ENCODE measurements at regions not wholly inside any gene's neighbourhood (a gene's known extent, or its start where the extent isn't known, plus 50 kb on each side); places are given as distances from the start of the nearest gene placed in this dataset.

DNA sequence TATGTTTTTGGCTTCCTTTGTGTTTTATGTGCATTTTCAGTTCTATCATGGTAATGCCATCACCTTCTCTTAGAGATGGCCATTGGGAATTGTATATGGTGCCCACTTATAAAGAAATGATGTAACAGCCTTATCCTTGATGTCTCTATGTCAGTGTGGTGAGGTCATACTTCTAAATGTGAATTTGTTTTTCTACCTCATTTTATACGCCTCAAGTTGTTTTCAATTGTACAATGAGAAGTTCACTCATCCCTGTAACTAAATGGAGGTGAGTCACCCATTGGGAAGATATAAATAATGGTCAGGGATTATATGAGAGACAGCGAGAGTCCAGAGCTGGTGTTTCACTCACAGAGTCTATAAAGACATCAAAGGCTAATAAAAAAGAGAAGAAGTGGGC lies 402.4 kb downstream of the AGTPBP1 start (continued):
- TF ChIP-seq TSHZ1 (tag by site-specific recombination; IDR thresholded peaks at IDR 0.05; ENCODE audit: borderline replicate concordance) (peak; percentile 67), KLF9 (tag by site-specific recombination; IDR thresholded peaks at IDR 0.05; ENCODE audit: low read depth) (no peak), ZNF48 (tag by site-specific recombination; IDR thresholded peaks at IDR 0.05) (no peak), ZNF2 (tag by site-specific recombination; IDR thresholded peaks at IDR 0.05) (no peak), ZNF596 (tag by site-specific recombination; IDR thresholded peaks at IDR 0.05) (no peak), ZNF548 (tag by site-specific recombination; IDR thresholded peaks at IDR 0.05) (no peak), KLF8 (tag by site-specific recombination; IDR thresholded peaks at IDR 0.05) (peak; percentile 40), YY1 (tag by site-specific recombination; IDR thresholded peaks at IDR 0.05) (no peak), ZNF768 (tag by site-specific recombination; IDR thresholded peaks at IDR 0.05) (no peak), BCL11B (tag by site-specific recombination; IDR thresholded peaks at IDR 0.05; ENCODE audit: low read depth) (no peak), ZBTB48 (tag by site-specific recombination; IDR thresholded peaks at IDR 0.05) (no peak), HOXD13 (CRISPR knock-in tag; IDR thresholded peaks at IDR 0.05; ENCODE audit: borderline replicate concordance) (no peak), ZNF19 (tag by site-specific recombination; IDR thresholded peaks at IDR 0.05; ENCODE audit: low read depth) (peak; percentile 63; the same call in 1 of the 2 replicates), ZNF670 (tag by site-specific recombination; IDR thresholded peaks at IDR 0.05; ENCODE audit: low read depth) (no peak), ZNF629 (tag by site-specific recombination; IDR thresholded peaks at IDR 0.05) (peak; percentile 98), ZFP69B (tag by site-specific recombination; IDR thresholded peaks at IDR 0.05) (peak; percentile 53; the same call in 1 of the 2 replicates), ZNF140 (tag by site-specific recombination; IDR thresholded peaks at IDR 0.05) (no peak), ZNF335 (tag by site-specific recombination; conservative IDR thresholded peaks at IDR 0.05) (no peak), ZNF324 (tag by site-specific recombination; IDR thresholded peaks at IDR 0.05) (peak; percentile 81), SP3 (tag by site-specific recombination; IDR thresholded peaks at IDR 0.05) (no peak; the same call in 1 of the 2 replicates), BCL11A (tag by site-specific recombination; IDR thresholded peaks at IDR 0.05; ENCODE audit: low read depth) (peak; percentile 50; the same call in 1 of the 2 replicates), ZNF701 (tag by site-specific recombination; IDR thresholded peaks at IDR 0.05) (no peak), ZFP3 (tag by site-specific recombination; IDR thresholded peaks at IDR 0.05; ENCODE audit: low read depth) (no peak), SETDB1 (IDR thresholded peaks at IDR 0.05; ENCODE audit: insufficient read length, low read length) (no peak)
- TF ChIP-seq, protein P1, sequence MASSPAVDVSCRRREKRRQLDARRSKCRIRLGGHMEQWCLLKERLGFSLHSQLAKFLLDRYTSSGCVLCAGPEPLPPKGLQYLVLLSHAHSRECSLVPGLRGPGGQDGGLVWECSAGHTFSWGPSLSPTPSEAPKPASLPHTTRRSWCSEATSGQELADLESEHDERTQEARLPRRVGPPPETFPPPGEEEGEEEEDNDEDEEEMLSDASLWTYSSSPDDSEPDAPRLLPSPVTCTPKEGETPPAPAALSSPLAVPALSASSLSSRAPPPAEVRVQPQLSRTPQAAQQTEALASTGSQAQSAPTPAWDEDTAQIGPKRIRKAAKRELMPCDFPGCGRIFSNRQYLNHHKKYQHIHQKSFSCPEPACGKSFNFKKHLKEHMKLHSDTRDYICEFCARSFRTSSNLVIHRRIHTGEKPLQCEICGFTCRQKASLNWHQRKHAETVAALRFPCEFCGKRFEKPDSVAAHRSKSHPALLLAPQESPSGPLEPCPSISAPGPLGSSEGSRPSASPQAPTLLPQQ (tag by site-specific recombination; IDR thresholded peaks at IDR 0.05), result peak; percentile 84
- TF ChIP-seq, protein P2, sequence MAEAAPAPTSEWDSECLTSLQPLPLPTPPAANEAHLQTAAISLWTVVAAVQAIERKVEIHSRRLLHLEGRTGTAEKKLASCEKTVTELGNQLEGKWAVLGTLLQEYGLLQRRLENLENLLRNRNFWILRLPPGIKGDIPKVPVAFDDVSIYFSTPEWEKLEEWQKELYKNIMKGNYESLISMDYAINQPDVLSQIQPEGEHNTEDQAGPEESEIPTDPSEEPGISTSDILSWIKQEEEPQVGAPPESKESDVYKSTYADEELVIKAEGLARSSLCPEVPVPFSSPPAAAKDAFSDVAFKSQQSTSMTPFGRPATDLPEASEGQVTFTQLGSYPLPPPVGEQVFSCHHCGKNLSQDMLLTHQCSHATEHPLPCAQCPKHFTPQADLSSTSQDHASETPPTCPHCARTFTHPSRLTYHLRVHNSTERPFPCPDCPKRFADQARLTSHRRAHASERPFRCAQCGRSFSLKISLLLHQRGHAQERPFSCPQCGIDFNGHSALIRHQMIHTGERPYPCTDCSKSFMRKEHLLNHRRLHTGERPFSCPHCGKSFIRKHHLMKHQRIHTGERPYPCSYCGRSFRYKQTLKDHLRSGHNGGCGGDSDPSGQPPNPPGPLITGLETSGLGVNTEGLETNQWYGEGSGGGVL (tag by site-specific recombination; IDR thresholded peaks at IDR 0.05), result peak; percentile 49; the same call in 1 of the 2 replicates
- TF ChIP-seq, protein P3, sequence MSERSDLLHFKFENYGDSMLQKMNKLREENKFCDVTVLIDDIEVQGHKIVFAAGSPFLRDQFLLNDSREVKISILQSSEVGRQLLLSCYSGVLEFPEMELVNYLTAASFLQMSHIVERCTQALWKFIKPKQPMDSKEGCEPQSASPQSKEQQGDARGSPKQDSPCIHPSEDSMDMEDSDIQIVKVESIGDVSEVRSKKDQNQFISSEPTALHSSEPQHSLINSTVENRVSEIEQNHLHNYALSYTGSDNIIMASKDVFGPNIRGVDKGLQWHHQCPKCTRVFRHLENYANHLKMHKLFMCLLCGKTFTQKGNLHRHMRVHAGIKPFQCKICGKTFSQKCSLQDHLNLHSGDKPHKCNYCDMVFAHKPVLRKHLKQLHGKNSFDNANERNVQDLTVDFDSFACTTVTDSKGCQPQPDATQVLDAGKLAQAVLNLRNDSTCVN (tag by site-specific recombination; optimal IDR thresholded peaks at IDR 0.05), result no peak
- TF ChIP-seq, protein P4, sequence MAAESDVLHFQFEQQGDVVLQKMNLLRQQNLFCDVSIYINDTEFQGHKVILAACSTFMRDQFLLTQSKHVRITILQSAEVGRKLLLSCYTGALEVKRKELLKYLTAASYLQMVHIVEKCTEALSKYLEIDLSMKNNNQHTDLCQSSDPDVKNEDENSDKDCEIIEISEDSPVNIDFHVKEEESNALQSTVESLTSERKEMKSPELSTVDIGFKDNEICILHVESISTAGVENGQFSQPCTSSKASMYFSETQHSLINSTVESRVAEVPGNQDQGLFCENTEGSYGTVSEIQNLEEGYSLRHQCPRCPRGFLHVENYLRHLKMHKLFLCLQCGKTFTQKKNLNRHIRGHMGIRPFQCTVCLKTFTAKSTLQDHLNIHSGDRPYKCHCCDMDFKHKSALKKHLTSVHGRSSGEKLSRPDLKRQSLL (tag by site-specific recombination; IDR thresholded peaks at IDR 0.05), result peak; percentile 86
- TF ChIP-seq, protein P5, sequence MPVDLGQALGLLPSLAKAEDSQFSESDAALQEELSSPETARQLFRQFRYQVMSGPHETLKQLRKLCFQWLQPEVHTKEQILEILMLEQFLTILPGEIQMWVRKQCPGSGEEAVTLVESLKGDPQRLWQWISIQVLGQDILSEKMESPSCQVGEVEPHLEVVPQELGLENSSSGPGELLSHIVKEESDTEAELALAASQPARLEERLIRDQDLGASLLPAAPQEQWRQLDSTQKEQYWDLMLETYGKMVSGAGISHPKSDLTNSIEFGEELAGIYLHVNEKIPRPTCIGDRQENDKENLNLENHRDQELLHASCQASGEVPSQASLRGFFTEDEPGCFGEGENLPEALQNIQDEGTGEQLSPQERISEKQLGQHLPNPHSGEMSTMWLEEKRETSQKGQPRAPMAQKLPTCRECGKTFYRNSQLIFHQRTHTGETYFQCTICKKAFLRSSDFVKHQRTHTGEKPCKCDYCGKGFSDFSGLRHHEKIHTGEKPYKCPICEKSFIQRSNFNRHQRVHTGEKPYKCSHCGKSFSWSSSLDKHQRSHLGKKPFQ (tag by site-specific recombination; IDR thresholded peaks at IDR 0.05), result no peak
